ENCODE measurements at regions not wholly inside any gene's neighbourhood (a gene's known extent, or its start where the extent isn't known, plus 50 kb on each side); places are given as distances from the start of the nearest gene placed in this dataset.

DNA sequence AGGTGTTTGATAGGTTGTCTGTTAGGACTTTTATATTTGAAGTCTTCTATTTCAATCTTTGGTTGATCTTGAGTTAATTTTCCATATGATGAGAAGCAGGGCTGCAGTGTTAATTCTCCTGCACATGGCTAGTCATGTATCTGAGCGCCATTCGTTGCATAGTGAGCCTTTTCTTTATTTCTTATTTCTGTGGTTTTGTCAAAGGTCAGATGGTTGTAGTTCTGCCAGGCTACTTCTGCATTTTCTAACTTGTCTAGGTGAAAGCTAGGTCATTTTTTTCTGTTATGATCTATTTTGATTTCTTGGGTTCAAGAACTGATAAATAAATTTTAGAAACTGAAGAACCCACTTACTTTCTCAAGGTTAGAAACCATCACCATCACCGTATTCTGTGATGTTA lies 56.7 kb downstream of the CCDC74A start:
- TF ChIP-seq SP1 (IDR thresholded peaks at IDR 0.05): no peak
- TF ChIP-seq, protein P1, sequence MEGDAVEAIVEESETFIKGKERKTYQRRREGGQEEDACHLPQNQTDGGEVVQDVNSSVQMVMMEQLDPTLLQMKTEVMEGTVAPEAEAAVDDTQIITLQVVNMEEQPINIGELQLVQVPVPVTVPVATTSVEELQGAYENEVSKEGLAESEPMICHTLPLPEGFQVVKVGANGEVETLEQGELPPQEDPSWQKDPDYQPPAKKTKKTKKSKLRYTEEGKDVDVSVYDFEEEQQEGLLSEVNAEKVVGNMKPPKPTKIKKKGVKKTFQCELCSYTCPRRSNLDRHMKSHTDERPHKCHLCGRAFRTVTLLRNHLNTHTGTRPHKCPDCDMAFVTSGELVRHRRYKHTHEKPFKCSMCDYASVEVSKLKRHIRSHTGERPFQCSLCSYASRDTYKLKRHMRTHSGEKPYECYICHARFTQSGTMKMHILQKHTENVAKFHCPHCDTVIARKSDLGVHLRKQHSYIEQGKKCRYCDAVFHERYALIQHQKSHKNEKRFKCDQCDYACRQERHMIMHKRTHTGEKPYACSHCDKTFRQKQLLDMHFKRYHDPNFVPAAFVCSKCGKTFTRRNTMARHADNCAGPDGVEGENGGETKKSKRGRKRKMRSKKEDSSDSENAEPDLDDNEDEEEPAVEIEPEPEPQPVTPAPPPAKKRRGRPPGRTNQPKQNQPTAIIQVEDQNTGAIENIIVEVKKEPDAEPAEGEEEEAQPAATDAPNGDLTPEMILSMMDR (IDR thresholded peaks at IDR 0.05; ENCODE audit: low read depth, low read length, missing input control): no peak
- TF ChIP-seq TAF1 (conservative IDR thresholded peaks at IDR 0.05): no peak
- TF ChIP-seq, protein P2, sequence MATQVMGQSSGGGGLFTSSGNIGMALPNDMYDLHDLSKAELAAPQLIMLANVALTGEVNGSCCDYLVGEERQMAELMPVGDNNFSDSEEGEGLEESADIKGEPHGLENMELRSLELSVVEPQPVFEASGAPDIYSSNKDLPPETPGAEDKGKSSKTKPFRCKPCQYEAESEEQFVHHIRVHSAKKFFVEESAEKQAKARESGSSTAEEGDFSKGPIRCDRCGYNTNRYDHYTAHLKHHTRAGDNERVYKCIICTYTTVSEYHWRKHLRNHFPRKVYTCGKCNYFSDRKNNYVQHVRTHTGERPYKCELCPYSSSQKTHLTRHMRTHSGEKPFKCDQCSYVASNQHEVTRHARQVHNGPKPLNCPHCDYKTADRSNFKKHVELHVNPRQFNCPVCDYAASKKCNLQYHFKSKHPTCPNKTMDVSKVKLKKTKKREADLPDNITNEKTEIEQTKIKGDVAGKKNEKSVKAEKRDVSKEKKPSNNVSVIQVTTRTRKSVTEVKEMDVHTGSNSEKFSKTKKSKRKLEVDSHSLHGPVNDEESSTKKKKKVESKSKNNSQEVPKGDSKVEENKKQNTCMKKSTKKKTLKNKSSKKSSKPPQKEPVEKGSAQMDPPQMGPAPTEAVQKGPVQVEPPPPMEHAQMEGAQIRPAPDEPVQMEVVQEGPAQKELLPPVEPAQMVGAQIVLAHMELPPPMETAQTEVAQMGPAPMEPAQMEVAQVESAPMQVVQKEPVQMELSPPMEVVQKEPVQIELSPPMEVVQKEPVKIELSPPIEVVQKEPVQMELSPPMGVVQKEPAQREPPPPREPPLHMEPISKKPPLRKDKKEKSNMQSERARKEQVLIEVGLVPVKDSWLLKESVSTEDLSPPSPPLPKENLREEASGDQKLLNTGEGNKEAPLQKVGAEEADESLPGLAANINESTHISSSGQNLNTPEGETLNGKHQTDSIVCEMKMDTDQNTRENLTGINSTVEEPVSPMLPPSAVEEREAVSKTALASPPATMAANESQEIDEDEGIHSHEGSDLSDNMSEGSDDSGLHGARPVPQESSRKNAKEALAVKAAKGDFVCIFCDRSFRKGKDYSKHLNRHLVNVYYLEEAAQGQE (IDR thresholded peaks at IDR 0.05): no peak
- TF ChIP-seq, protein P3, sequence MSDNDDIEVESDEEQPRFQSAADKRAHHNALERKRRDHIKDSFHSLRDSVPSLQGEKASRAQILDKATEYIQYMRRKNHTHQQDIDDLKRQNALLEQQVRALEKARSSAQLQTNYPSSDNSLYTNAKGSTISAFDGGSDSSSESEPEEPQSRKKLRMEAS (IDR thresholded peaks at IDR 0.05): no peak
- TF ChIP-seq EGR1 (IDR thresholded peaks at IDR 0.05; ENCODE audit: low read depth in 2 of 2): no peak
- TF ChIP-seq RAD21 (IDR thresholded peaks at IDR 0.05): no peak
- TF ChIP-seq FOXA2 (IDR thresholded peaks at IDR 0.05): no peak
- no peak for TF ChIP-seq GABPA (IDR thresholded peaks at IDR 0.05 in 1 of 2, conservative IDR thresholded peaks at IDR 0.05 in 1 of 2)
- TF ChIP-seq, protein P4, sequence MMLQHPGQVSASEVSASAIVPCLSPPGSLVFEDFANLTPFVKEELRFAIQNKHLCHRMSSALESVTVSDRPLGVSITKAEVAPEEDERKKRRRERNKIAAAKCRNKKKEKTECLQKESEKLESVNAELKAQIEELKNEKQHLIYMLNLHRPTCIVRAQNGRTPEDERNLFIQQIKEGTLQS (IDR thresholded peaks at IDR 0.05): no peak
- TF ChIP-seq FOXA1 (IDR thresholded peaks at IDR 0.05): no peak
- TF ChIP-seq, protein P5, sequence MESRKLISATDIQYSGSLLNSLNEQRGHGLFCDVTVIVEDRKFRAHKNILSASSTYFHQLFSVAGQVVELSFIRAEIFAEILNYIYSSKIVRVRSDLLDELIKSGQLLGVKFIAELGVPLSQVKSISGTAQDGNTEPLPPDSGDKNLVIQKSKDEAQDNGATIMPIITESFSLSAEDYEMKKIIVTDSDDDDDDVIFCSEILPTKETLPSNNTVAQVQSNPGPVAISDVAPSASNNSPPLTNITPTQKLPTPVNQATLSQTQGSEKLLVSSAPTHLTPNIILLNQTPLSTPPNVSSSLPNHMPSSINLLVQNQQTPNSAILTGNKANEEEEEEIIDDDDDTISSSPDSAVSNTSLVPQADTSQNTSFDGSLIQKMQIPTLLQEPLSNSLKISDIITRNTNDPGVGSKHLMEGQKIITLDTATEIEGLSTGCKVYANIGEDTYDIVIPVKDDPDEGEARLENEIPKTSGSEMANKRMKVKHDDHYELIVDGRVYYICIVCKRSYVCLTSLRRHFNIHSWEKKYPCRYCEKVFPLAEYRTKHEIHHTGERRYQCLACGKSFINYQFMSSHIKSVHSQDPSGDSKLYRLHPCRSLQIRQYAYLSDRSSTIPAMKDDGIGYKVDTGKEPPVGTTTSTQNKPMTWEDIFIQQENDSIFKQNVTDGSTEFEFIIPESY (IDR thresholded peaks at IDR 0.05): no peak

Data from liver (tissue), 3 donors.